T47D (cell line): ENCODE measurements at regions not wholly inside any gene's neighbourhood (a gene's known extent, or its start where the extent isn't known, plus 50 kb on each side); places are given as distances from the start of the nearest gene placed in this dataset.
"Not testable (repeated sequence)": the region's sequence is repeated elsewhere in the genome, so short reads cannot be mapped to it uniquely, and the experiment has no call there.

Experiments used
- DNase-seq, 2 experiments: peaks; one replicate each; pipeline versions ENCODE4 v3.0.0 to v3.0.0-alpha.2; 2011 to 2012; ENCODE audit warnings: low read depth in 1 of 2, low spot score in 1 of 2
- JUND ChIP-seq: IDR thresholded peaks from 2 replicates; pipeline ENCODE4 v1.6.1; 2012; ENCODE audit warnings: low read depth
- in situ Hi-C: cut with HindIII; loops from 2 replicates; pipeline ENCODE4 v1.10.0; 2016; ENCODE audit warnings: low sequenced_read_pairs, low pct_unique_long_range_greater_than_20kb

- in situ Hi-C loops, result no loop called here
- TF ChIP-seq JUND, result no peak
These were observed 519.2 kb downstream of the KIF4B start for GRCh38 chr5:155532621-155533311.

GRCh38 chr5:155540000-155540595, 526.5 kb downstream of the KIF4B start:
- TF ChIP-seq JUND, result no peak
- in situ Hi-C loops, result no loop called here
- no peak for DNase-seq

More at GRCh38 chr5:155532621-155533311, 519.2 kb downstream of the KIF4B start:
- peak in 1 of 2 experiments; percentile 35 for DNase-seq

DNA sequence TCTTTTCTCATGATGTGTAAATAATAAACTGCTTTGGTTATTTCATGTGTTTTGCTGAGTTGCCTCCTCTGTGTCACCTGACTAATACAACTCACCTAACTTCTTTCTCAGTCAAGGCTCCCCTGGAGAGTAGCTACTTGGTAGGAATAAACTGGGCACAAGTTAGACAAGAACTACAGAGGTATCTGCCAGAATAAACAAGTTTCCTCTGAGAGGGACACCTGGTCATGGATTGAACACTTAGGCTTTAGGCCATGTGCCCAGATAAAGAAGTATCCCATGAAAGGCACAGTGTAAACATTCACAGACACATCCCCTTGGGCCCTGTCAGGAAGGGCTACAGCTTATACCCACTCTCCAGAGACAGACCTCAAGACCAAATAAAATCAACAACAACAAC, 532.5 kb downstream of the KIF4B start:
- peak in 1 of 2 experiments; percentile 88 for DNase-seq
- no peak for TF ChIP-seq JUND
- in situ Hi-C loops, result no loop called here

- DNase-seq, result no peak
- no peak for TF ChIP-seq JUND
- in situ Hi-C loops, result no loop called here
These were observed 540.9 kb downstream of the KIF4B start for GRCh38 chr5:155554500-155554899.

- no peak for TF ChIP-seq JUND
- DNase-seq, result no peak
- in situ Hi-C loops, result no loop called here
These were observed 542.7 kb downstream of the KIF4B start for GRCh38 chr5:155556222-155556621.

GRCh38 chr5:155556700-155557099, 543.1 kb downstream of the KIF4B start:
- no peak for DNase-seq
- in situ Hi-C loops, result no loop called here
- no peak for TF ChIP-seq JUND

DNA sequence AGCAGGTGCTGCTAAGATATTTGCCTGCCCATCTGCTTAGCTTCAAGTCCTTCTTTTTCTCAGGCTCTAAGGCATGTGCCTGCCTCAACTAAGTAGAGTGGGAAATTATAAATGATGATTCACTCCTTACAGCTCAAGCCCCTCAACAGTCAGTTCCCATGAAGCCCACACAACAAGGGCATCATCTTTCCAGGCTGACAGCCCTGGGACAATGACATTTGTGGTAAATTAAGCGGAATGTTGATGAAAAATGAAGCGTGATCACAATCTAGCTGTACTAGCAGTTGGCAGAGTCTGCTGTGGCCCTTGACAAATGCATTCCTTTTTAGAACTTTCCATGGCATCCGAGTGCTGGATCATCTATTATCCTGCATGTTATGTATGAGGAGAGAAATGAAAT, 548.6 kb downstream of the KIF4B start:
- in situ Hi-C loops, result no loop called here
- DNase-seq, result no peak

DNA sequence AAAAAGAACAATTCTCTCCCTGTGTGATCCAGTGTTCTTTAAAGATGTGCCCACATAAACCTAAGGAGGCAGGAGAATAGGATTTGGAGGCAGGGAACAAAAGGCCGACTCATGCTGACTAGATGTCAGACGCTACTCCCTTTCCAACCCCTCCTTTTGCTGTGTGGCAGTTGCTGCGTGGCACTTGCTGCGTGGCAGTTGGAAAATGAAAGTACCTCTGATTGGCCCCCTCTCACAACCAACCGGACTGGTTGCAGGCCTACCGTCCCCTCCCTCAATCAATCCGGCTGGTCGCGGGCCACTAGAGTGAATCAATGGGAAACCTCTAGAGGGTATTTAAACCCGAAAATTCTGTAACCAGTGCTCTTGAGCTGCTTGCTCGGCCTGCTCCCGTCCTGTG, 551.0 kb downstream of the KIF4B start:
- in situ Hi-C loops, result no loop called here
- peak in 1 of 2 experiments; percentile 78 for DNase-seq
- TF ChIP-seq JUND, result no peak

More for the DNA sequence above, 548.6 kb downstream of the KIF4B start:
- no peak for TF ChIP-seq JUND

DNA sequence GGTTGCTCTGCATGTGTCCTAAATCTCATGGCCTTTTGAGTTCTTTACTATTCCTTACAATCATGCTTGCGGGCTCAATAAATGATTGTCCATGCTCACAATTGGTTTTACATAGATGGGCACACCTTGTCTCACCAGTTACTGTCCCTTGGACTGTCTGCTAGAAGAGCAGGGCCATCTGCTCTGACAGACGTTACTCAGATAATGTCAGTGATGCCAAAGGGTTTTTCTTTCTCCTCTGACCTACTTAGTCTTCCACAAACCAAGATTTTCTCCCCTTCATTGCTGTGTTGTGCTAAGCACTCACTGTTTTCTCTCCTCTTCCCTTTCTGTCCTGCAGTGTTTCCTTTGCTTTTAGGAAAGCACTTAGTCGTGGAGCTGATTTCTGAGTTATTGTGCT, 562.3 kb downstream of the KIF4B start:
- no peak for TF ChIP-seq JUND
- DNase-seq, result no peak
- in situ Hi-C loops, result no loop called here

- in situ Hi-C loops, DNase-seq: not testable (repeated sequence)
These were observed 573.3 kb downstream of the KIF4B start for GRCh38 chr5:155586808-155587207.

- DNase-seq, result peak in 1 of 2 experiments; percentile 60
These were observed 573.9 kb downstream of the KIF4B start for GRCh38 chr5:155587458-155587857.

GRCh38 chr5:155591273-155591672, 577.7 kb downstream of the KIF4B start:
- DNase-seq, result no peak
- in situ Hi-C loops, result no loop called here
- TF ChIP-seq JUND, result no peak

More at GRCh38 chr5:155587458-155587857, 573.9 kb downstream of the KIF4B start:
- in situ Hi-C loops, result no loop called here
- no peak for TF ChIP-seq JUND

DNA sequence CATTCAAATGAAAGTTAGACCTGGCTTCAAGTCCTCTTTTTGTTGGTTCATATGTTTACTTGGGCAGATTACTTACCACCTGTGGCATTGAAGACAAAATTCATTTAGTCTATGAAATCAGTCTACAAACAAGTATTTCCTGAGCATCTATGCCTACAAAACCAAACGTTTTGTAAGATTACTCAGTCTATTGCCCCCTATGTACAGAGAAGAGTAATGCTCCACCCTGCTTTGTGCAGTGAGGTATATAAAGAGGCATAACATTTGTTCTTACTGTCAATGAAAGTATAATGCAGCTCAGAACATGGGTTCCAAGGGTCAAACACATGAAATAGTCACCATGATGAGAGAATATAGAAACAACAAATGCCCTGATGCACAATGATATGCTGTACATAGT, 580.7 kb downstream of the KIF4B start:
- no peak for DNase-seq
- in situ Hi-C loops, result no loop called here

GRCh38 chr5:155595791-155596190, 582.2 kb downstream of the KIF4B start:
- no peak for DNase-seq
- TF ChIP-seq JUND, result no peak
- in situ Hi-C loops, result no loop called here

More for the DNA sequence above, 580.7 kb downstream of the KIF4B start:
- no peak for TF ChIP-seq JUND
